Activated T-cell treated with anti-CD3 and anti-CD28 coated beads, Interleukin-2, amount 50 U/mL, for 72 hours (primary cell): ENCODE measurements at regions not wholly inside any gene's neighbourhood (a gene's known extent, or its start where the extent isn't known, plus 50 kb on each side); places are given as distances from the start of the nearest gene placed in this dataset.
"Not testable (repeated sequence)": the region's sequence is repeated elsewhere in the genome, so short reads cannot be mapped to it uniquely, and the experiment has no call there.

ENCODE experiments used
- ATAC-seq, 2 donors: fragments of 150-1000 bp; cut with Tn5 transposase; replicated peaks in 1 of 2; 2 replicates each; pipeline ENCODE4 v1.10.0; 2021; ENCODE audit warnings: moderate library complexity in 2 of 2, mild to moderate bottlenecking in 1 of 2
- DNase-seq, 2 donors: peaks; one replicate each; pipeline ENCODE4 v3.0.0; 2021 to 2022; ENCODE audit warnings: mixed read lengths in 1 of 2
- H3K27ac Mint-ChIP-seq: one replicate; pipeline ENCODE4 v1.8.0; 2022; ENCODE audit warnings: mild to moderate bottlenecking, moderate library complexity, mixed read lengths
- H3K27me3 Mint-ChIP-seq: one replicate; pipeline ENCODE4 v1.8.0; 2022; ENCODE audit warnings: low read depth, mixed read lengths
- H3K36me3 Mint-ChIP-seq, 2 donors: one replicate each; pipeline ENCODE4 v1.8.0; 2022; ENCODE audit warnings: mixed read lengths in 2 of 2, mild to moderate bottlenecking in 1 of 2; ENCODE audit not compliant: insufficient read depth in 2 of 2
- H3K4me1 Mint-ChIP-seq: one replicate; pipeline ENCODE4 v1.8.0; 2022; ENCODE audit warnings: low read depth, mixed read lengths
- H3K4me3 Mint-ChIP-seq, 2 donors: one replicate each; pipeline ENCODE4 v1.8.0; 2022; ENCODE audit warnings: mild to moderate bottlenecking in 2 of 2, mixed read lengths in 2 of 2, moderate library complexity in 2 of 2
- H3K9me3 Mint-ChIP-seq, 2 donors: one replicate each; pipeline ENCODE4 v1.8.0; 2022; ENCODE audit warnings: mixed read lengths in 2 of 2

DNA sequence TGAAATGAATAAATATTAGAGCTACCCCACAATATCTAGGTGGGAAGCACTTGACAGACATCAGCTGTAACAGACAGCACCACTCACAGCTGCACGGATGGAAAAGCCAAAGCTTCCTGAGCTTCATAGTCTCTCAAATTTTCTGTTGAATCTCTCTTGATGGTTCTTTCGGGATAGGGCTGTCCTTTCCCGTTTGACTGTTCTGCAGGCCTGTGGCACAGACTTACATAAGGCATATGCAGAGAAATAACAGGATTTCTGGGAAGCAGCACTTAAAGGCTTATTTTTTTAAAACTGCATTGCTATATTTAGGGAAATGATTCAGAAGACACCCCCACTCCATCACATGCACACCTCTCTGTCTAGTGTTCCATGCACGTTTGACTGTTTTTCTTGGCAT, 77.5 kb downstream of the ZNF648 start:
- Mint-ChIP-seq H3K27ac (no peak overlapping the region), H3K36me3 (peaks cover 0 to 1% of the 10 kb centered on the region in 2 donors), H3K27me3 (peaks cover 11% of the 10 kb centered on the region), H3K4me3 (no peak overlapping the region), H3K4me1 (no peaks in the 10 kb centered on the region), H3K9me3 (peaks cover 4% of the 10 kb centered on the region in 2 donors)
- no peak for ATAC-seq
- DNase-seq: no peak

DNA sequence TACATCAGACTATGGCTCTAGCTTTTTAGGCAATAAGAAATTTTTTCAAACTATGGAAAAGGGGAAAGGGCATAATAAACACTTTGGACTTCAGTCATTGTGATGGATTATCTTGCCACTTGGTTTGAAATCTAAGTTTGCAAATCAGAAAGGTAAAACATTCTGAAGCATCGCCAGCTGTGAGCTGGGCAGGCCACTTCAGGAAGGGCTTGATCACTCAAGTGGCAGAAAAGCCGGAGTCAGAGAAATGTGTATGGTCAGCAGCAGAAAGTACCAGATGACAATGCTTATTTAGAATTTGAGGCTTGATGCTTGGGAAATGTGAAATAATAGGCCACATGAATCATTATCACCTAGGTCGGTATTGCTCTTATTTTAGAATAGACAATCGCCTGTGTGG, 79.7 kb downstream of the ZNF648 start:
- H3K36me3 Mint-ChIP-seq: peaks cover 0 to 4% of the 10 kb centered on the region in 2 donors
- no peaks in the 10 kb centered on the region for H3K4me1 Mint-ChIP-seq
- H3K9me3 Mint-ChIP-seq: peaks cover 5 to 8% of the 10 kb centered on the region in 2 donors
- H3K27ac Mint-ChIP-seq: no peak overlapping the region
- H3K27me3 Mint-ChIP-seq: peaks cover 20% of the 10 kb centered on the region
- ATAC-seq (no peak), DNase-seq (no peak)
- H3K4me3 Mint-ChIP-seq: no peak overlapping the region

DNA sequence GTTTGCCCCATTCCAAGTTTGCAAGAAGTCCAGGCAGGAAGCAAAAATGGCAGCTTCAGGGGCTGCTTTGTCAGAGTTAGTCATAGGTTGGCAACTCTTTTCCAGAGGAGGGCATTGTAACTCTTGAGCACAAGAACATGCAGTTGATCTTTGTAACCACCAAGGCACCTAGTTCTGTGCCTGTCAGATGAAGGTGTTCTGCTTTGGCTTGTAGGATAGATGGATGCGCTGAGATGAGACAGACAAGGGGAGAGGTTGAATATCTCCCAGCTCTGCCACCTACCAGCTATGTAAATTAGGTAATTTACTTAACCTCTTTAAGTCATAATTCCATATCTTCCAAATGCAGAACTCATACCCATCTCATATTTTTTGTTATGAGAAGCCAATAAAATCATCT, 89.3 kb downstream of the ZNF648 start:
- no peak for DNase-seq
- ATAC-seq: no peak
- no peak overlapping the region for H3K4me3 Mint-ChIP-seq
- peaks cover 3% of the 10 kb centered on the region for H3K27me3 Mint-ChIP-seq
- no peak overlapping the region for H3K27ac Mint-ChIP-seq
- H3K9me3 Mint-ChIP-seq: peaks cover 3 to 9% of the 10 kb centered on the region in 2 donors
- peaks cover 0 to 1% of the 10 kb centered on the region in 2 donors for H3K36me3 Mint-ChIP-seq
- H3K4me1 Mint-ChIP-seq: no peaks in the 10 kb centered on the region

DNA sequence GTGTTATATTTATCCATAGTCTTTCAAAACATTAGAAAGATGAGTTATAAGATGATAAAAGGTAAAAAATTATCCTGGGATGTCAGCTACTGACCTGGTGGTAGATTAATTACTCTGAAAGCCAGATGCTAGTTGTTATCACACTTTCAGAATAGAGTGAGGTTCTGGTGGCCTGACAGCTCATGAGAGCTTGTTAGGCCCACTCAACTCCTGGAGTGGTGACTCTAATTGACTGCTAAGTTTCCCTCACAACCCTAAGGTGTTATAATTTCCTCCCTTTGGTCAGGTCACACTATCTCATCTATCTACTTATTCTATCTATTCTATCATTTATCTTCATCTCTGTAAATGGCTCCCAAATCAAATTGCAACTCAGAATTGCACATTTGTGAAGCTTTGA, 90.1 kb downstream of the ZNF648 start:
- no peaks in the 10 kb centered on the region for H3K27me3 Mint-ChIP-seq
- peaks cover 3 to 6% of the 10 kb centered on the region in 2 donors for H3K9me3 Mint-ChIP-seq
- no peaks in the 10 kb centered on the region for H3K4me1 Mint-ChIP-seq
- no peak overlapping the region for H3K27ac Mint-ChIP-seq
- DNase-seq (no peak), ATAC-seq (no peak)
- no peak overlapping the region for H3K4me3 Mint-ChIP-seq
- H3K36me3 Mint-ChIP-seq: peaks cover 0 to 1% of the 10 kb centered on the region in 2 donors

DNA sequence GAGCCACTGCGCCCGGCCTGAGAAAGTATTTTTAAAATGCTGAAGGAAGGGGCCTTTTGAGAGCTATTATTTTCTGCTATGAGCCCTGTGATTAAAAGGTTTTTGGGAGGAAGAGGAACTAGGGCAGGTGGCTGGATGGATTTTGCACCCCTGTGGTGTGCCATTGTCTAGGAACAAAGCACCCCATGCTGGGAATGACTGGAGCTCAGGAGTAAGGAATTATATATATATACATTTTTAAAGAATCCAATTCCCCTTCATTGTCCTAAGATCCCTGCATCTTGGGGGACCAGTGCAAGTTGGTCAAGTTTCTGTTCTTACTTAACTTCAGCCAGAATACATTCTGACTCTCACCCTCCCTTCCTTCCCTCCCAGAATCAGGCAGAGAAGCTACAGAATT, 91.6 kb downstream of the ZNF648 start:
- Mint-ChIP-seq H3K27me3 (no peaks in the 10 kb centered on the region), H3K36me3 (no peaks in the 10 kb centered on the region), H3K9me3 (peaks cover 0 to 2% of the 10 kb centered on the region in 2 donors), H3K4me1 (no peaks in the 10 kb centered on the region), H3K4me3 (no peak overlapping the region), H3K27ac (no peak overlapping the region)
- ATAC-seq: no peak
- DNase-seq: no peak

DNA sequence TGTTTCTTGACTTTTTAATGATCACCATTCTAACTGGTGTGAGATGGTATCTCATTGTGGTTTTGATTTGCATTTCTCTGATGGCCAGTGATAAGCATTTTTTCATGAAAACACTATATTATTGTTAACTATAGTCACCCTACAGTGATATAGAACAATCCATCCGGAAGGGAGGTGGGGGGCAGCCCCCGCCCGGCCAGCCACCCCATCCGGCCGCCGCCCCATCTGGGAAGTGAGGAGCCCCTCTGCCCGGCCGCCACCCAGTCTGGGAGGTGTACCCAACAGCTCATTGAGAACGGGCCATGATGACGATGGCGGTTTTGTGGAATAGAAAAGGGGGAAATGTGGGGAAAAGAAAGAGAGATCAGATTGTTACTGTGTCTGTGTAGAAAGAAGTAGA, 106.8 kb downstream of the ZNF648 start:
- not testable (repeated sequence) for ATAC-seq, H3K27me3 Mint-ChIP-seq, DNase-seq, H3K4me3 Mint-ChIP-seq, H3K4me1 Mint-ChIP-seq, H3K27ac Mint-ChIP-seq
- Mint-ChIP-seq H3K9me3 (peaks cover 7 to 19% of the 10 kb centered on the region in 2 donors), H3K36me3 (peaks cover 6 to 13% of the 10 kb centered on the region in 2 donors)

DNA sequence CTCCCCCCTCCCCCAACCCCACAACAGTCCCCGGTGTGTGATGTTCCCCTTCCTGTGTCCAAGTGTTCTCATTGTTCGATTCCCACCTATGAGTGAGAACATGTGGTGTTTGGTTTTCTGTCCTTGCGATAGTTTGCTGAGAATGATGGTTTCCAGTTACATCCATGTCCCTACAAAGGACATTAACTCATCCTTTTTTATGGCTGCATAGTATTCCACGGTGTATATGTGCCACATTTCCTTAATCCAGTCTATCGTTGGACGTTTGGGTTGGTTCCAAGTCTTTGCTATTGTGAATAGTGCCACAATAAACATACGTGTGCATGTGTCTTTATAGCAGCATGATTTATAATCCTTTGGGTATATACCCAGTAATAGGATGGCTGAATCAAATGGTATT, 107.3 kb downstream of the ZNF648 start:
- not testable (repeated sequence) for ATAC-seq, H3K4me3 Mint-ChIP-seq, H3K36me3 Mint-ChIP-seq, H3K27ac Mint-ChIP-seq, H3K27me3 Mint-ChIP-seq, H3K4me1 Mint-ChIP-seq, DNase-seq
- H3K9me3 Mint-ChIP-seq: peaks cover 4 to 16% of the 10 kb centered on the region in 2 donors

DNA sequence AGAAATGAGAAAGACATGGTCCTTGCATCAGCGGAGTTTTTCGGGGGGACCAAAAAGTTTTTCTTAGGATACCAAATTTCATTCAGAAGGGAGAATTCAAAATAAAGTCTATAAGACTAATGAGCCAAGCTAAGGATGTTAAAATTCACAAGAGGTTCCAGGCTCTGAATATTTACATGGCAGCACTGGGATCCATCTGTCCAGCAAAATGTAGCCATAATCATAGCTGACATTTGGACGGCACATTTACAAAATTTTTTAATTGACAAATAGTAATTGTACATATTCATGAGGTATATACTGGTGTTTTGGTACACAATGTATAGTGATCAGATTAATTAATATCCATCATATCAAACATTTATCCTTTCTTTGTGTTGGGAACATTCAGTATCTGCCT, 107.9 kb downstream of the ZNF648 start:
- H3K4me3 Mint-ChIP-seq: no peak overlapping the region
- no peak for DNase-seq
- ATAC-seq: no peak
- H3K27me3 Mint-ChIP-seq: peaks cover 6% of the 10 kb centered on the region
- no peaks in the 10 kb centered on the region for H3K4me1 Mint-ChIP-seq
- peaks cover 0 to 12% of the 10 kb centered on the region in 2 donors for H3K9me3 Mint-ChIP-seq
- peaks cover 0 to 7% of the 10 kb centered on the region in 2 donors for H3K36me3 Mint-ChIP-seq
- no peak overlapping the region for H3K27ac Mint-ChIP-seq

DNA sequence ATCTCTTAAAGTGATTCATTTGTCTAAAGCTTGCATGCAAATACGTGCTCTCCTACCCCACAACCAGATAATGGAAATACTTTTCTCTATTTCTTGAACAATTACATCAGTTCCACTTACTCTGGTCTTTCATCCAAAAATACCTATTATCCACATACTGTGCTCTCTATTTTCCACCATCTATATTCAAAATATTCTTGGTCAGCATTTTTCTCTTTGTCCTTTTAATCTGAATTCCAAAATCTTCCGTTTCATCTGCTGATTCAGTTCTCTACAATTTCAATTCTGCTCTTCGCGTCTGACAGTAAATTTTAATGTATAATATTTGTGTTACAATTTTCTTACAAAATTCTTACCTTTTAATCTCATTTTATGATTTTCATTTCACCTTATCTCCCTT, 110.3 kb downstream of the ZNF648 start:
- ATAC-seq: no peak
- no peak overlapping the region for H3K4me3 Mint-ChIP-seq
- DNase-seq: no peak
- H3K9me3 Mint-ChIP-seq: peaks cover 3 to 6% of the 10 kb centered on the region in 2 donors
- H3K4me1 Mint-ChIP-seq: no peaks in the 10 kb centered on the region
- H3K27me3 Mint-ChIP-seq: peaks cover 6% of the 10 kb centered on the region
- no peak overlapping the region for H3K27ac Mint-ChIP-seq
- H3K36me3 Mint-ChIP-seq: peaks cover 0 to 3% of the 10 kb centered on the region in 2 donors

DNA sequence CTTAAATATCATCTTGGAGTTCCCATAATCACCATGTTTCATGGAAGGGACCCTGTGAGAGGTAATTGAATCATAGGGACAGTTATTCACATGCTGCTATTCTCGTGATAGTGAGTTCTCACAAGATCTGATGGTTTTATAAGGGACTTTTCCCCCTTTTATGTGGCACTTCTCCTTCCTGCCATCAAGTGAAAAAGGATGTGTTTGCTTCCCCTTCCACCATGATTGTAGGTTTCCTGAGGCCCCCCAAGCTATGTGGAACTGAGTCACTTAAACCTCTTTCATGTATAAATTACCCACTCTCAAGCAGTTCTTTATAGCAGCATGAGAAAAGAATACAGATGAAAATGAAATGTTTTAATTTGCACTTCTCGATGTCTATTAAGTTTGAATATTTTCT, 112.0 kb downstream of the ZNF648 start:
- H3K9me3 Mint-ChIP-seq: peaks cover 3 to 4% of the 10 kb centered on the region in 2 donors
- H3K27me3 Mint-ChIP-seq: peaks cover 12% of the 10 kb centered on the region
- ATAC-seq: no peak
- no peaks in the 10 kb centered on the region for H3K4me1 Mint-ChIP-seq
- H3K4me3 Mint-ChIP-seq: no peak overlapping the region
- no peak overlapping the region for H3K27ac Mint-ChIP-seq
- H3K36me3 Mint-ChIP-seq: no peaks in the 10 kb centered on the region
- DNase-seq: no peak

DNA sequence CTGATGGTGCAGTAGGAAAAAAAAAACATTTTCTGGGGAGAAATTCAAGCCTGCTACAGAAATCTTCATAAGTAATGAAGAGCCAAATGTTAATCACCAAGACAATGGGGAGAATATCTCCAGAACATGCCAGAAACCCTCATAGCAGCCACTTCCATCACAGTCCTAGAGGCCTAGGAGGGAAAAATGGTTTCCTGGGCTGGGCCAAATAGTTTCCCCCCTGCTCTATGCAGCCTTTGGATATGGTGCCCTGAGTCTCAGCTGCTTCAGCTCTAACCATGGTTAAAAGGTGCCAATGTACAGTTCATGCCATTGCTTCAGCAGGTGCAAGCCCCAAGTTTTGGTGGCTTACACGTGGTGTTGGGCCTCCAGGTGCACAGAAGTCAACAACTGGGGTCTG, 113.1 kb downstream of the ZNF648 start:
- no peak overlapping the region for H3K27ac Mint-ChIP-seq
- H3K27me3 Mint-ChIP-seq: peaks cover 22% of the 10 kb centered on the region
- ATAC-seq (no peak), DNase-seq (no peak)
- H3K36me3 Mint-ChIP-seq: no peaks in the 10 kb centered on the region
- no peak overlapping the region for H3K4me3 Mint-ChIP-seq
- H3K4me1 Mint-ChIP-seq: no peaks in the 10 kb centered on the region
- H3K9me3 Mint-ChIP-seq: peaks cover 2 to 5% of the 10 kb centered on the region in 2 donors

DNA sequence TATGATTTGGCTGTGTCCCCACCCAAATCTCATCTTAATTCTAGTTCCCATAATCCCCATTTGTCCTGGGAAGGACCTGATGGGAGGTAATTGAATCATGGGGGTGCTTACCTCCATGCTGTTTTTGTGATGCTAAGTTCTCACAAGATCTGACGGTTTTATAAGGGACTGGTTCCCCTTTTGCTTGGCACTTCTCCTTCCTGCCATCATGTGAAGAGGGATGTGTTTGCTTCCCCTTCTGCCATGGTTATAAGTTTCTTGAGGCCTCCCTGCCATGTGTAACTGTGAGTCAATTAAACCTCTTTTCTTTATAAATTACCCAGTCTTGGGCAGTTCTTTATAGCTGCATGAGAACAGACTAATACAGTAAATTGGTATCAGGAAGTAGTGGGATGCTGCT, 114.1 kb downstream of the ZNF648 start:
- H3K27ac Mint-ChIP-seq: no peak overlapping the region
- H3K4me3 Mint-ChIP-seq: no peak overlapping the region
- peaks cover 2 to 5% of the 10 kb centered on the region in 2 donors for H3K9me3 Mint-ChIP-seq
- DNase-seq (no peak), ATAC-seq (no peak)
- no peaks in the 10 kb centered on the region for H3K4me1 Mint-ChIP-seq
- H3K27me3 Mint-ChIP-seq: peaks cover 20% of the 10 kb centered on the region
- H3K36me3 Mint-ChIP-seq: no peaks in the 10 kb centered on the region

DNA sequence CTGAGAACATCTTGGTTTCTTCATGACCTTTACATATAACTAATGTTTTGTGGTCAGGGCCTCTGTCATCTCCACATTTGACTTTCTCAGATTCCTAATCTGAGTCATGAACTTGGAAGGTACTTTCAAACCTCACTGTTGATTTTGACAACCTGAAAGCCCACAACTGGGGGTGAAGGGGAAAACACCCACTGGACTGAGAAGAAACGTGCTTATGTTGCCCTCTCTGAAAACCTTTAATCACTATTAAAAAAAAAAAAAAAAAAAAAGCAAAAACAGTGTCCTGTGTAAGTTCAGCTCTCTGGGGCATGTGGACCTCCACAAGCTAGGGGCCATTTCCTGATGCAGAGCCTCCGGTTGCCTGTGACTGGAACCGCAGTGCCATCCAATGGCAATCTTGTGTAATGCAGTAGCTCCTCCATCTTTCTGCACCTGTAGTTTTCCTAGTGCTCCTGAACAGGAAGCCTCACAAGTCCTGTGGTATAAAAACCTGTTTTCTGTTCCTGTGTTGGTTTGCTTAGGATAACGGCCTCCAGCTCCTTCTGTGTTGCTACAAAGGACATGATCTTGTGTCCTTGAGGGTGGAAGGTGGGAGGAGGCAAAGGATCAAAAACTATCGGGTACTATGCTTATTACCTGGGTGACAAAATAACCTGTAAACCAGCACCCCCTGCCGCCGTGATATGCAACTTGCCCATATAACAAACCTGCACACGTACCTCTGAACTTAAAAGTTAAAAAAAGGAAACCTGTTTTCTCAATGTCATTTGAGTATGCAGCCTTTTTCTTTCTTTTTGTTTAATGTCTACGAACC, 124.5 kb downstream of the ZNF648 start:
- peak overlapping the region; percentile 22 to 55 for H3K4me3 Mint-ChIP-seq
- no peaks in the 10 kb centered on the region for H3K9me3 Mint-ChIP-seq
- no peaks in the 10 kb centered on the region for H3K36me3 Mint-ChIP-seq
- H3K27me3 Mint-ChIP-seq: no peaks in the 10 kb centered on the region
- H3K4me1 Mint-ChIP-seq: no peaks in the 10 kb centered on the region
- DNase-seq: peak; percentile 51 to 55
- no peak overlapping the region for H3K27ac Mint-ChIP-seq
- ATAC-seq: peak; percentile 78 to 82

DNA sequence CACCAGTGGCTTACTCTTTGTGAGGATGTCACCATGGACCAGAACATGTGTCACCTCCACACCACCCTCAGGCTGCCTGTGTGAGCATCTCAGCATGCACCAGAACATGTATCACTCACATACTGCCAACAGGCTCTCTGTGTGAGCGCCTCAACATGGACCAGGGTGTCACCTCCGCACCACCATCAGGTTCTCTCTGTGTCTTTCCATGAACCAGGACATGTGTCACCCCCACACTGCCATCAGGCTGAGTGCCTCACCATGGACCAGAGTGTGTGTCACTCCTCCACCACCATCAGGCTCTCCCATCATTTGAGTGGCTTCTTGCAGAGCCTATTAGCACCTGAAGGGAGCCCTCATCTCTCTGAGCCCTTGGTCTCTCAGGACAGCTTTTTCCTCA, 125.2 kb downstream of the ZNF648 start:
- peak; percentile 79 for ATAC-seq
- H3K4me1 Mint-ChIP-seq: no peaks in the 10 kb centered on the region

More for the DNA sequence above, 125.2 kb downstream of the ZNF648 start:
- peak; percentile 21 to 44 for DNase-seq
- Mint-ChIP-seq H3K36me3 (no peaks in the 10 kb centered on the region), H3K27me3 (no peaks in the 10 kb centered on the region), H3K27ac (no peak overlapping the region), H3K4me3 (no peak overlapping the region), H3K9me3 (no peaks in the 10 kb centered on the region)
